CD4-positive, alpha-beta memory T cell (primary cell): ENCODE measurements at regions not wholly inside any gene's neighbourhood (a gene's known extent, or its start where the extent isn't known, plus 50 kb on each side); places are given as distances from the start of the nearest gene placed in this dataset.

Source experiments
- CTCF ChIA-PET: fragments of 350-600 bp; sonication (Branson Sonifier 250); formaldehyde crosslinking; loops from one replicate; lab custom pipeline; 2021; ENCODE audit warnings: inconsistent platforms; ENCODE audit not compliant: partially characterized antibody; lab: Charles Lee
- POLR2A ChIA-PET: fragments of 350-600 bp; sonication (Branson Sonifier 250); formaldehyde crosslinking; loops from one replicate; lab custom pipeline; 2021; ENCODE audit not compliant: partially characterized antibody; lab: Charles Lee
- DNase-seq, 5 donors: peaks; one replicate each; pipeline versions ENCODE4 v3.0.0 to v3.0.0-alpha.2; 2020 to 2022; ENCODE audit warnings: mixed read lengths in 1 of 5
- H3K27ac ChIP-seq: one replicate; pipeline ENCODE4 v1.7.0; 2013; ENCODE audit warnings: low read depth, low read length
- H3K27me3 ChIP-seq: 2 replicates; pipeline ENCODE4 v1.7.0; 2013; ENCODE audit warnings: mild to moderate bottlenecking, low read length, moderate library complexity; ENCODE audit not compliant: insufficient read depth
- H3K36me3 ChIP-seq: 2 replicates; pipeline ENCODE4 v1.7.0; 2013; ENCODE audit warnings: mild to moderate bottlenecking, low read length, moderate library complexity; ENCODE audit not compliant: insufficient read depth
- H3K4me1 ChIP-seq: 2 replicates; pipeline ENCODE4 v1.7.0; 2013; ENCODE audit warnings: mild to moderate bottlenecking, low read length, moderate library complexity; ENCODE audit not compliant: insufficient read depth
- H3K4me3 ChIP-seq, 2 donors: one replicate each; pipeline ENCODE4 v1.7.0; 2013; ENCODE audit warnings: low read length in 2 of 2, mild to moderate bottlenecking in 1 of 2
- H3K9me3 ChIP-seq, 2 donors: one replicate each; pipeline ENCODE4 v1.7.0; 2013; ENCODE audit warnings: low read length in 2 of 2, control low read depth in 1 of 2; ENCODE audit not compliant: control insufficient read depth in 1 of 2
- H3K27ac Mint-ChIP-seq, 7 donors: one replicate each; pipeline ENCODE4 v1.8.0; 2020 to 2021; ENCODE audit warnings: mixed read lengths in 7 of 7, mild to moderate bottlenecking in 6 of 7, inconsistent platforms in 3 of 7, moderate library complexity in 3 of 7
- H3K27me3 Mint-ChIP-seq, 2 donors: one replicate each; pipeline ENCODE4 v1.8.0; 2020 to 2021; ENCODE audit warnings: mixed read lengths in 2 of 2
- H3K36me3 Mint-ChIP-seq, 2 donors: one replicate each; pipeline ENCODE4 v1.8.0; 2020 to 2021; ENCODE audit warnings: mixed read lengths in 2 of 2, inconsistent platforms in 1 of 2, mild to moderate bottlenecking in 1 of 2
- H3K4me1 Mint-ChIP-seq, 4 donors: one replicate each; pipeline ENCODE4 v1.8.0; 2020 to 2021; ENCODE audit warnings: mixed read lengths in 4 of 4, mild to moderate bottlenecking in 1 of 4
- H3K4me3 Mint-ChIP-seq, 8 donors: one replicate each; pipeline ENCODE4 v1.8.0; 2020 to 2021; ENCODE audit warnings: mixed read lengths in 8 of 8, mild to moderate bottlenecking in 7 of 8, moderate library complexity in 6 of 8, inconsistent platforms in 3 of 8
- H3K9me3 Mint-ChIP-seq, 8 donors: one replicate each; pipeline ENCODE4 v1.8.0; 2020 to 2021; ENCODE audit warnings: mixed read lengths in 8 of 8, mild to moderate bottlenecking in 5 of 8, inconsistent platforms in 3 of 8, moderate library complexity in 1 of 8
- intact Hi-C: fragments of 100-400 bp; cut with micrococcal nuclease; formaldehyde crosslinking; loops from one replicate; pipeline ENCODE4 v1.15.1; 2023

- H3K4me1 Mint-ChIP-seq, result no peaks in the 10 kb centered on the region
- Histone ChIP-seq H3K4me3 (no peak overlapping the region), H3K27me3 (no peaks in the 10 kb centered on the region), H3K4me1 (no peaks in the 10 kb centered on the region), H3K36me3 (no peaks in the 10 kb centered on the region), H3K9me3 (no peaks in the 10 kb centered on the region), H3K27ac (no peak overlapping the region)
- intact Hi-C loops, result no loop called here
- H3K36me3 Mint-ChIP-seq, result no peaks in the 10 kb centered on the region
- no peaks in the 10 kb centered on the region for H3K27me3 Mint-ChIP-seq
- ChIA-PET CTCF (interaction anchor here (0.7 kb wide), 1 partner anchor 37 kb away, joined by 4 read pairs; no protein-coding TSS in a partner anchor), POLR2A (no interaction called here)
- no peak overlapping the region for H3K27ac Mint-ChIP-seq
- H3K4me3 Mint-ChIP-seq, result no peak overlapping the region
- peaks cover 4 to 28% (median 11%) of the 10 kb centered on the region in 8 donors for H3K9me3 Mint-ChIP-seq
- no peak for DNase-seq
Measured at GRCh38 chr2:139850254-139850890, 1070.2 kb upstream of the NXPH2 start.

- Mint-ChIP-seq H3K4me1 (no peaks in the 10 kb centered on the region), H3K27me3 (no peaks in the 10 kb centered on the region), H3K27ac (no peak overlapping the region), H3K36me3 (no peaks in the 10 kb centered on the region), H3K9me3 (peaks cover 2 to 19% (median 10%) of the 10 kb centered on the region in 8 donors), H3K4me3 (no peak overlapping the region)
- no peak for DNase-seq
- Histone ChIP-seq H3K27me3 (no peaks in the 10 kb centered on the region), H3K4me3 (no peak overlapping the region), H3K27ac (no peak overlapping the region), H3K36me3 (no peaks in the 10 kb centered on the region), H3K9me3 (no peaks in the 10 kb centered on the region), H3K4me1 (no peaks in the 10 kb centered on the region)
- intact Hi-C loops, result no loop called here
- ChIA-PET POLR2A (no interaction called here), CTCF (no interaction called here)
Measured at GRCh38 chr2:139836769-139837168, 1056.6 kb upstream of the NXPH2 start.

- intact Hi-C loops, result no loop called here
- Mint-ChIP-seq H3K36me3 (no peaks in the 10 kb centered on the region), H3K9me3 (peaks cover 2 to 15% (median 9%) of the 10 kb centered on the region in 8 donors), H3K4me1 (no peaks in the 10 kb centered on the region), H3K27ac (no peak overlapping the region), H3K27me3 (no peaks in the 10 kb centered on the region), H3K4me3 (no peak overlapping the region)
- Histone ChIP-seq H3K4me1 (no peaks in the 10 kb centered on the region), H3K36me3 (no peaks in the 10 kb centered on the region), H3K9me3 (no peaks in the 10 kb centered on the region), H3K4me3 (no peak overlapping the region), H3K27me3 (no peaks in the 10 kb centered on the region), H3K27ac (no peak overlapping the region)
- ChIA-PET POLR2A (no interaction called here), CTCF (no interaction called here)
- DNase-seq, result no peak
Measured at GRCh38 chr2:139835101-139835500, 1054.9 kb upstream of the NXPH2 start.

- H3K27me3 ChIP-seq, result no peaks in the 10 kb centered on the region
- peaks cover 0 to 23% (median 7%) of the 10 kb centered on the region in 8 donors for H3K9me3 Mint-ChIP-seq
- no peaks in the 10 kb centered on the region for H3K36me3 Mint-ChIP-seq
- H3K27ac ChIP-seq, result no peak overlapping the region
- H3K36me3 ChIP-seq, result no peaks in the 10 kb centered on the region
- no peak overlapping the region for H3K4me3 ChIP-seq
- H3K4me1 Mint-ChIP-seq, result no peaks in the 10 kb centered on the region
- CTCF ChIA-PET, result no interaction called here
- POLR2A ChIA-PET, result no interaction called here
- no peaks in the 10 kb centered on the region for H3K4me1 ChIP-seq
- no peak overlapping the region for H3K4me3 Mint-ChIP-seq
- H3K9me3 ChIP-seq, result no peaks in the 10 kb centered on the region
- no peaks in the 10 kb centered on the region for H3K27me3 Mint-ChIP-seq
- intact Hi-C loops, result no loop called here
- H3K27ac Mint-ChIP-seq, result no peak overlapping the region
- DNase-seq, result no peak
Measured at GRCh38 chr2:139828011-139828410, 1047.8 kb upstream of the NXPH2 start.

GRCh38 chr2:139825726-139826125, 1045.5 kb upstream of the NXPH2 start:
- H3K36me3 ChIP-seq, result no peaks in the 10 kb centered on the region
- intact Hi-C loops, result no loop called here
- H3K4me1 ChIP-seq, result no peaks in the 10 kb centered on the region
- DNase-seq, result no peak
- ChIA-PET POLR2A (no interaction called here), CTCF (no interaction called here)
- no peak overlapping the region for H3K4me3 Mint-ChIP-seq
- H3K9me3 Mint-ChIP-seq, result peaks cover 2 to 23% (median 8%) of the 10 kb centered on the region in 8 donors
- no peaks in the 10 kb centered on the region for H3K27me3 ChIP-seq
- no peaks in the 10 kb centered on the region for H3K9me3 ChIP-seq
- H3K27me3 Mint-ChIP-seq, result no peaks in the 10 kb centered on the region
- H3K27ac ChIP-seq, result no peak overlapping the region
- H3K4me1 Mint-ChIP-seq, result no peaks in the 10 kb centered on the region
- no peak overlapping the region for H3K27ac Mint-ChIP-seq
- H3K4me3 ChIP-seq, result no peak overlapping the region
- H3K36me3 Mint-ChIP-seq, result no peaks in the 10 kb centered on the region

- Histone ChIP-seq H3K27ac (no peak overlapping the region), H3K4me3 (no peak overlapping the region), H3K27me3 (no peaks in the 10 kb centered on the region), H3K9me3 (no peaks in the 10 kb centered on the region), H3K36me3 (no peaks in the 10 kb centered on the region), H3K4me1 (no peaks in the 10 kb centered on the region)
- H3K27ac Mint-ChIP-seq, result no peak overlapping the region
- DNase-seq, result no peak
- intact Hi-C loops, result no loop called here
- H3K9me3 Mint-ChIP-seq, result peaks cover 6 to 20% (median 9%) of the 10 kb centered on the region in 8 donors
- ChIA-PET POLR2A (no interaction called here), CTCF (no interaction called here)
- H3K4me3 Mint-ChIP-seq, result no peak overlapping the region
- no peaks in the 10 kb centered on the region for H3K36me3 Mint-ChIP-seq
- no peaks in the 10 kb centered on the region for H3K27me3 Mint-ChIP-seq
- no peaks in the 10 kb centered on the region for H3K4me1 Mint-ChIP-seq
Measured at GRCh38 chr2:139819273-139819796, 1039.1 kb upstream of the NXPH2 start.

- no peaks in the 10 kb centered on the region for H3K36me3 Mint-ChIP-seq
- Histone ChIP-seq H3K36me3 (no peaks in the 10 kb centered on the region), H3K27me3 (no peaks in the 10 kb centered on the region), H3K9me3 (no peaks in the 10 kb centered on the region), H3K27ac (no peak overlapping the region), H3K4me3 (no peak overlapping the region), H3K4me1 (no peaks in the 10 kb centered on the region)
- H3K9me3 Mint-ChIP-seq, result peaks cover 5 to 18% (median 11%) of the 10 kb centered on the region in 8 donors
- H3K27me3 Mint-ChIP-seq, result no peaks in the 10 kb centered on the region
- CTCF ChIA-PET, result no interaction called here
- DNase-seq, result no peak
- POLR2A ChIA-PET, result no interaction called here
- no peak overlapping the region for H3K4me3 Mint-ChIP-seq
- intact Hi-C loops, result no loop called here
- H3K4me1 Mint-ChIP-seq, result no peaks in the 10 kb centered on the region
- no peak overlapping the region for H3K27ac Mint-ChIP-seq
Measured at GRCh38 chr2:139814458-139814857, 1034.3 kb upstream of the NXPH2 start.
